Large intestine (tissue), 3 donors: ENCODE measurements at regions not wholly inside any gene's neighbourhood (a gene's known extent, or its start where the extent isn't known, plus 50 kb on each side); places are given as distances from the start of the nearest gene placed in this dataset.
"Not testable (repeated sequence)": the region's sequence is repeated elsewhere in the genome, so short reads cannot be mapped to it uniquely, and the experiment has no call there.

Experiments
- DNase-seq, 2 donors: peaks; one replicate each; pipeline versions ENCODE4 v3.0.0 to v3.0.0-alpha.2; 2013
- H3K27ac ChIP-seq: one replicate; pipeline ENCODE4 v1.5.1; 2013; ENCODE audit warnings: low read length
- H3K27me3 ChIP-seq: 2 replicates; pipeline ENCODE4 v1.6.1; 2013; ENCODE audit warnings: low read length; ENCODE audit not compliant: control insufficient read depth, insufficient read depth
- H3K36me3 ChIP-seq: 2 replicates; pipeline ENCODE4 v1.6.1; 2013; ENCODE audit warnings: low read length; ENCODE audit not compliant: control insufficient read depth, insufficient read depth
- H3K4me1 ChIP-seq: one replicate; pipeline ENCODE4 v1.6.1; 2013; ENCODE audit warnings: low read length; ENCODE audit not compliant: control insufficient read depth, insufficient read depth
- H3K4me3 ChIP-seq: one replicate; pipeline ENCODE4 v1.5.1; 2013; ENCODE audit warnings: low read length
- H3K9me3 ChIP-seq: one replicate; pipeline ENCODE4 v1.6.1; 2013; ENCODE audit warnings: mild to moderate bottlenecking, low read depth, low read length, moderate library complexity; ENCODE audit not compliant: control insufficient read depth
- WGBS: methylation state at CpG from one replicate; pipeline ENCODE4 v1.1.5; 2013; ENCODE audit warnings: low lambda C conversion rate; ENCODE audit not compliant: insufficient coverage; 5-methylcytosine and 5-hydroxymethylcytosine counted together

GRCh38 chr2:242071936-242072335, 202.4 kb downstream of the RTP5 start:
- not testable (repeated sequence) for H3K27ac ChIP-seq, H3K4me3 ChIP-seq, H3K36me3 ChIP-seq, H3K27me3 ChIP-seq, DNase-seq, H3K9me3 ChIP-seq
- no CpG with 5 or more reads among the region's 11 CpGs for WGBS
- H3K4me1 ChIP-seq: peaks cover 15% of the 10 kb centered on the region

- H3K36me3 ChIP-seq: no peaks in the 10 kb centered on the region
- H3K27ac ChIP-seq: no peak overlapping the region
- H3K4me3 ChIP-seq: no peak overlapping the region
- no peaks in the 10 kb centered on the region for H3K9me3 ChIP-seq
- WGBS: no CpG with 5 or more reads among the region's 2 CpGs
- peaks cover 8% of the 10 kb centered on the region for H3K4me1 ChIP-seq
- DNase-seq: no peak
- no peaks in the 10 kb centered on the region for H3K27me3 ChIP-seq
Measured at GRCh38 chr2:242075168-242075567, 205.6 kb downstream of the RTP5 start.

- H3K4me1 ChIP-seq: peaks cover 6% of the 10 kb centered on the region
- H3K36me3 ChIP-seq: no peaks in the 10 kb centered on the region
- no peaks in the 10 kb centered on the region for H3K27me3 ChIP-seq
- WGBS: no CpG with 5 or more reads among the region's 7 CpGs
- H3K4me3 ChIP-seq: no peak overlapping the region
- DNase-seq: peak; percentile 56 to 64
- no peak overlapping the region for H3K27ac ChIP-seq
- H3K9me3 ChIP-seq: no peaks in the 10 kb centered on the region
Measured at GRCh38 chr2:242075696-242076095, 206.2 kb downstream of the RTP5 start.

- H3K27me3 ChIP-seq, H3K9me3 ChIP-seq, DNase-seq, H3K4me1 ChIP-seq, H3K4me3 ChIP-seq, H3K36me3 ChIP-seq, H3K27ac ChIP-seq: not testable (repeated sequence)
- no CpG with 5 or more reads among the region's 4 CpGs for WGBS
Measured at GRCh38 chr2:242076184-242076583, 206.7 kb downstream of the RTP5 start.

GRCh38 chr2:242078426-242078825, 208.9 kb downstream of the RTP5 start:
- not testable (repeated sequence) for H3K36me3 ChIP-seq, DNase-seq, H3K4me1 ChIP-seq, H3K27me3 ChIP-seq, H3K9me3 ChIP-seq, H3K4me3 ChIP-seq, H3K27ac ChIP-seq
- WGBS: no CpG with 5 or more reads among the region's 3 CpGs

- no CpG with 5 or more reads among the region's 7 CpGs for WGBS
- H3K4me3 ChIP-seq, H3K36me3 ChIP-seq, DNase-seq, H3K27me3 ChIP-seq, H3K4me1 ChIP-seq, H3K27ac ChIP-seq, H3K9me3 ChIP-seq: not testable (repeated sequence)
Measured at GRCh38 chr2:242079792-242080191, 210.3 kb downstream of the RTP5 start.

- not testable (repeated sequence) for H3K4me3 ChIP-seq, H3K27me3 ChIP-seq, H3K9me3 ChIP-seq, H3K27ac ChIP-seq, H3K36me3 ChIP-seq, H3K4me1 ChIP-seq
- peak in 1 of 2 donors; percentile 66 for DNase-seq
- no CpG with 5 or more reads among the region's 7 CpGs for WGBS
Measured at GRCh38 chr2:242080575-242081214, 211.2 kb downstream of the RTP5 start.

- H3K4me1 ChIP-seq, H3K27me3 ChIP-seq, H3K27ac ChIP-seq, H3K36me3 ChIP-seq, DNase-seq, H3K9me3 ChIP-seq, H3K4me3 ChIP-seq: not testable (repeated sequence)
- no CpG with 5 or more reads among the region's 5 CpGs for WGBS
Measured at GRCh38 chr2:242084034-242084433, 214.5 kb downstream of the RTP5 start.

- not testable (repeated sequence) for H3K27me3 ChIP-seq, DNase-seq, H3K4me3 ChIP-seq, H3K27ac ChIP-seq, H3K36me3 ChIP-seq, H3K4me1 ChIP-seq, H3K9me3 ChIP-seq
- WGBS: no CpG with 5 or more reads among the region's 14 CpGs
Measured at GRCh38 chr2:242085024-242085674, 215.6 kb downstream of the RTP5 start.

GRCh38 chr2:242085941-242086621, 216.6 kb downstream of the RTP5 start:
- Histone ChIP-seq H3K4me1 (no peaks in the 10 kb centered on the region), H3K36me3 (no peaks in the 10 kb centered on the region), H3K27ac (no peak overlapping the region), H3K4me3 (no peak overlapping the region), H3K27me3 (no peaks in the 10 kb centered on the region), H3K9me3 (no peaks in the 10 kb centered on the region)
- WGBS: no CpG with 5 or more reads among the region's 6 CpGs
- no peak for DNase-seq
